GM18870 (cell line): ENCODE measurements at regions not wholly inside any gene's neighbourhood (a gene's known extent, or its start where the extent isn't known, plus 50 kb on each side); places are given as distances from the start of the nearest gene placed in this dataset.
A peak's percentile ranks its signal among the peaks of the same experiment; 100 is the strongest.
"Not testable (repeated sequence)": the region's sequence is repeated elsewhere in the genome, so short reads cannot be mapped to it uniquely, and the experiment has no call there.

Experiments used
- ATAC-seq: cut with Tn5 transposase; IDR thresholded peaks from one replicate; pipeline ENCODE4 v1.9.1; 2021; ENCODE audit warnings: moderate library complexity; ENCODE audit not compliant: unreplicated experiment

GRCh38 chr2:184394642-184395041 is 203.7 kb upstream of the ZNF804A start:
- no peak for ATAC-seq

GRCh38 chr2:184402381-184402780 is 195.9 kb upstream of the ZNF804A start:
- no peak for ATAC-seq

- ATAC-seq = not testable (repeated sequence)
Observed at GRCh38 chr2:184407041-184407630, 191.2 kb upstream of the ZNF804A start.

- ATAC-seq = no peak
Observed at GRCh38 chr2:184410160-184410559, 188.2 kb upstream of the ZNF804A start.

- ATAC-seq = no peak
Observed at GRCh38 chr2:184413221-184413620, 185.1 kb upstream of the ZNF804A start.

- no peak for ATAC-seq
Observed at GRCh38 chr2:184413671-184414229, 184.6 kb upstream of the ZNF804A start.

GRCh38 chr2:184416146-184416913 is 182.0 kb upstream of the ZNF804A start:
- no peak for ATAC-seq

- no peak for ATAC-seq
Observed at GRCh38 chr2:184419744-184420143, 178.6 kb upstream of the ZNF804A start.

GRCh38 chr2:184421456-184421855 is 176.9 kb upstream of the ZNF804A start:
- not testable (repeated sequence) for ATAC-seq

- no peak for ATAC-seq
Observed at GRCh38 chr2:184425083-184425482, 173.2 kb upstream of the ZNF804A start.

- ATAC-seq = peak; percentile 95
Observed at GRCh38 chr2:184444217-184444616, 154.1 kb upstream of the ZNF804A start.

- ATAC-seq = peak; percentile 25
Observed at GRCh38 chr2:184444623-184445223, 153.6 kb upstream of the ZNF804A start.

GRCh38 chr2:184449760-184450159 is 148.6 kb upstream of the ZNF804A start:
- no peak for ATAC-seq

GRCh38 chr2:184452907-184453306 is 145.4 kb upstream of the ZNF804A start:
- ATAC-seq = peak; percentile 70

GRCh38 chr2:184455624-184456023 is 142.7 kb upstream of the ZNF804A start:
- no peak for ATAC-seq

GRCh38 chr2:184456693-184457092 is 141.6 kb upstream of the ZNF804A start:
- ATAC-seq = not testable (repeated sequence)

GRCh38 chr2:184463102-184463865 is 135.0 kb upstream of the ZNF804A start:
- peak; percentile 58 for ATAC-seq

GRCh38 chr2:184463866-184464248 is 134.5 kb upstream of the ZNF804A start:
- ATAC-seq = no peak

GRCh38 chr2:184468826-184469225 is 129.5 kb upstream of the ZNF804A start:
- ATAC-seq = no peak

GRCh38 chr2:184472481-184472880 is 125.8 kb upstream of the ZNF804A start:
- ATAC-seq = no peak

GRCh38 chr2:184481865-184482264 is 116.5 kb upstream of the ZNF804A start:
- ATAC-seq = no peak
